Activated naive CD8-positive, alpha-beta T cell treated with anti-CD3 and anti-CD28 coated beads, Interleukin-2, amount 10 ng/mL, durations not matched to agents 7 days and 5 days (primary cell): ENCODE measurements at regions not wholly inside any gene's neighbourhood (a gene's known extent, or its start where the extent isn't known, plus 50 kb on each side); places are given as distances from the start of the nearest gene placed in this dataset.
"Not testable (repeated sequence)": the region's sequence is repeated elsewhere in the genome, so short reads cannot be mapped to it uniquely, and the experiment has no call there.

Experiments used
- ATAC-seq: fragments of 150-1000 bp; cut with Tn5 transposase; one replicate; pipeline ENCODE4 v1.10.0; 2021; ENCODE audit warnings: low read depth, moderate library complexity
- POLR2A ChIA-PET: fragments of 350-600 bp; sonication (Branson Sonifier 250); formaldehyde crosslinking; loops from one replicate; lab custom pipeline; 2021; ENCODE audit warnings: antibody characterized with exemption; lab: Charles Lee
- DNase-seq: peaks from one replicate; pipeline ENCODE4 v3.0.0; 2021
- H3K27ac Mint-ChIP-seq: one replicate; pipeline ENCODE4 v1.8.0; 2022; ENCODE audit warnings: mild to moderate bottlenecking, mixed read lengths
- H3K27me3 Mint-ChIP-seq: one replicate; pipeline ENCODE4 v1.8.0; 2022; ENCODE audit warnings: mild to moderate bottlenecking, moderate library complexity, mixed read lengths
- H3K36me3 Mint-ChIP-seq: one replicate; pipeline ENCODE4 v1.8.0; 2021; ENCODE audit warnings: mild to moderate bottlenecking, mixed read lengths
- H3K4me1 Mint-ChIP-seq: one replicate; pipeline ENCODE4 v1.8.0; 2021; ENCODE audit warnings: mixed read lengths
- H3K4me3 Mint-ChIP-seq: one replicate; pipeline ENCODE4 v1.8.0; 2022; ENCODE audit warnings: mild to moderate bottlenecking, moderate library complexity, mixed read lengths
- H3K9me3 Mint-ChIP-seq: one replicate; pipeline ENCODE4 v1.8.0; 2021; ENCODE audit warnings: mixed read lengths

DNA sequence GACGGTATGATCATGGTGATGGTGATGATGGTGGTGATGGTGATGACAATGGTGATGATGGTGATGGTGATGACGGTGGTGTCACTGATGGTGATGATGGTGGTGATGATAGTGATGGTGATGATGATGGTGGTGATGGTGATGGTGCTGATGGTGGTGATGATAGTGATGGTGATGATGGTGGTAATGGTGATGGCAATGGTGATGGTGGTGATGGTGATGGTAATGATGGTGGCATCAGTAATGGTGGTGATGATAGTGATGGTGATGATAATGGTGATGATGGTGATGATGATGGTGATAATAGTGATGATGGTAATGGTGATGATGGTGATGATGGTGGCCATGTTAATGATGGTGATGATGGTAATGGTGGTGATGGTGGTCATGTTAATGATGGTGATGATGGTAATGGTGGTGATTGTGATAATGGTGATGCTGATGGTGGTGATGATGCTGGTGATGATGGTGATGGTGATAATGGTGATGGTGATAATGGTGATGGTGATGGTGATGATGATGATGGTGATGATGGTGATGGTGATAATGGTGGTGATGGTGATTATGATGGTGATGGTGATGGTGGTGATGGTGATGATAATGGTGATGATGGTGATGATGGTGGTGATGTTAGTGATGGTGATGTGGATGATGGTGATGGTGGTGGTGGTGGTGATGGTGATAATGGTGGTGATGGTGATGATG lies 107.2 kb downstream of the C16orf95 start:
- DNase-seq (no peak), ATAC-seq (no peak)
- H3K36me3 Mint-ChIP-seq, result no peaks in the 10 kb centered on the region
- POLR2A ChIA-PET, result no interaction called here
- no peaks in the 10 kb centered on the region for H3K9me3 Mint-ChIP-seq
- no peak overlapping the region for H3K27ac Mint-ChIP-seq
- H3K27me3 Mint-ChIP-seq, result peaks cover 6% of the 10 kb centered on the region
- H3K4me3 Mint-ChIP-seq, result no peak overlapping the region
- H3K4me1 Mint-ChIP-seq, result no peaks in the 10 kb centered on the region

GRCh38 chr16:87210894-87211293 lies 106.3 kb downstream of the C16orf95 start:
- Mint-ChIP-seq H3K9me3 (no peaks in the 10 kb centered on the region), H3K27me3 (peaks cover 6% of the 10 kb centered on the region), H3K36me3 (no peaks in the 10 kb centered on the region), H3K4me1 (no peaks in the 10 kb centered on the region), H3K4me3 (no peak overlapping the region), H3K27ac (no peak overlapping the region)
- no peak for DNase-seq
- no peak for ATAC-seq
- POLR2A ChIA-PET, result no interaction called here

DNA sequence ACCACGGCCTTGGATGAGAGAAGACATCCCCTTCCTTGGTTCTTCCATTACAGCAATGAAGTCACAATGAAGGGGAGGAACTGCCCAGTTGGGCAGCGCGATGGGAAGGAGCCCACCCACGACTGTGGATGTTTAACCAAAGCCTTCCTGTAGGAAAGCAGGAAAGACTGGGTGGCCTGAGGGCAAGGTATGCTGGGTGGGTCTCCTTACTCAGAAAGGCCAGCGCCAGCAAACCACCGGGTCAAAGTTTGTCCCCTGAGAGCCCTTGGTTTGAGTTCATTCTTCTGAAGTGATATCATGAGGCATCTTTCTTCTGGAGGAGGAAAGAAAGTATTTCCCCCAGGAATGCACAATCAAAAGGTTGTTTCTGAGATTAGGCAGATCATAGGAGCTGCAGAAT lies 105.2 kb downstream of the C16orf95 start:
- Mint-ChIP-seq H3K4me3 (no peak overlapping the region), H3K27me3 (peaks cover 3% of the 10 kb centered on the region), H3K36me3 (no peaks in the 10 kb centered on the region), H3K27ac (no peak overlapping the region), H3K9me3 (no peaks in the 10 kb centered on the region), H3K4me1 (no peaks in the 10 kb centered on the region)
- DNase-seq, result no peak
- POLR2A ChIA-PET, result no interaction called here
- ATAC-seq, result no peak

GRCh38 chr16:87213536-87213935 lies 103.7 kb downstream of the C16orf95 start:
- H3K27ac Mint-ChIP-seq, result no peak overlapping the region
- no peaks in the 10 kb centered on the region for H3K9me3 Mint-ChIP-seq
- ATAC-seq (no peak), DNase-seq (no peak)
- peaks cover 2% of the 10 kb centered on the region for H3K27me3 Mint-ChIP-seq
- no peaks in the 10 kb centered on the region for H3K4me1 Mint-ChIP-seq
- no peak overlapping the region for H3K4me3 Mint-ChIP-seq
- POLR2A ChIA-PET, result no interaction called here
- H3K36me3 Mint-ChIP-seq, result no peaks in the 10 kb centered on the region

- H3K4me1 Mint-ChIP-seq, result no peaks in the 10 kb centered on the region
- POLR2A ChIA-PET, result no interaction called here
- no peak overlapping the region for H3K4me3 Mint-ChIP-seq
- peaks cover 2% of the 10 kb centered on the region for H3K9me3 Mint-ChIP-seq
- H3K36me3 Mint-ChIP-seq, result no peaks in the 10 kb centered on the region
- H3K27me3 Mint-ChIP-seq, result peaks cover 2% of the 10 kb centered on the region
- no peak overlapping the region for H3K27ac Mint-ChIP-seq
- no peak for DNase-seq
- no peak for ATAC-seq
These were observed 100.9 kb downstream of the C16orf95 start for GRCh38 chr16:87216148-87216840.

- Mint-ChIP-seq H3K36me3 (no peaks in the 10 kb centered on the region), H3K9me3 (peaks cover 2% of the 10 kb centered on the region), H3K4me1 (no peaks in the 10 kb centered on the region), H3K27ac (no peak overlapping the region), H3K4me3 (no peak overlapping the region), H3K27me3 (peaks cover 2% of the 10 kb centered on the region)
- no peak for DNase-seq
- no peak for ATAC-seq
- POLR2A ChIA-PET, result no interaction called here
These were observed 100.3 kb downstream of the C16orf95 start for GRCh38 chr16:87216841-87217275.

DNA sequence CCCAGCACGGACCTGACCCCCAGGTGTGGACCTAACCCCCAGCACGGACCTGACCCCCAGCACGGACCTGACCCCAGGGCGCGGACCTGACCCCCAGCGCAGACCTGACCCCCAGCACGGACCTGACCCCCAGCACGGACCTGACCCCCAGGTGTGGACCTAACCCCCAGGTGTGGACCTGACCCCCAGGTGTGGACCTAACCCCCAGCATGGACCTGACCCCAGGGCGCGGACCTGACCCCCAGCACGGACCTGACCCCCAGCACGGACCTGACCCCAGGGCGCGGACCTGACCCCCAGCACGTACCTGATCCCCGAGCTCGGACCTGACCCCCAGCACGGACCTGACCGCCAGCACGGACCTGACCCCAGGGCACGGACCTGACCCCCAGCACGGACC lies 99.4 kb downstream of the C16orf95 start:
- not testable (repeated sequence) for H3K4me1 Mint-ChIP-seq, ATAC-seq, H3K27me3 Mint-ChIP-seq, H3K27ac Mint-ChIP-seq, H3K4me3 Mint-ChIP-seq, H3K9me3 Mint-ChIP-seq, DNase-seq, H3K36me3 Mint-ChIP-seq
- POLR2A ChIA-PET, result interaction anchor here (0.7 kb wide), 1 partner anchor 42 kb away, joined by 3 read pairs; no protein-coding TSS in a partner anchor

GRCh38 chr16:87218281-87219055 lies 98.7 kb downstream of the C16orf95 start:
- ATAC-seq (no peak), DNase-seq (no peak)
- H3K4me3 Mint-ChIP-seq, result no peak overlapping the region
- H3K36me3 Mint-ChIP-seq, result no peaks in the 10 kb centered on the region
- peaks cover 2% of the 10 kb centered on the region for H3K27me3 Mint-ChIP-seq
- H3K9me3 Mint-ChIP-seq, result peaks cover 2% of the 10 kb centered on the region
- POLR2A ChIA-PET, result interaction anchor here (0.7 kb wide), 1 partner anchor 41 kb away, joined by 3 read pairs; no protein-coding TSS in a partner anchor
- H3K4me1 Mint-ChIP-seq, result no peaks in the 10 kb centered on the region
- H3K27ac Mint-ChIP-seq, result no peak overlapping the region

- Mint-ChIP-seq H3K27me3 (peaks cover under 1% of the 10 kb centered on the region), H3K4me3 (no peak overlapping the region), H3K36me3 (no peaks in the 10 kb centered on the region), H3K4me1 (no peaks in the 10 kb centered on the region), H3K9me3 (peaks cover 2% of the 10 kb centered on the region), H3K27ac (no peak overlapping the region)
- ATAC-seq (no peak), DNase-seq (no peak)
- POLR2A ChIA-PET, result no interaction called here
These were observed 97.8 kb downstream of the C16orf95 start for GRCh38 chr16:87219287-87219909.

DNA sequence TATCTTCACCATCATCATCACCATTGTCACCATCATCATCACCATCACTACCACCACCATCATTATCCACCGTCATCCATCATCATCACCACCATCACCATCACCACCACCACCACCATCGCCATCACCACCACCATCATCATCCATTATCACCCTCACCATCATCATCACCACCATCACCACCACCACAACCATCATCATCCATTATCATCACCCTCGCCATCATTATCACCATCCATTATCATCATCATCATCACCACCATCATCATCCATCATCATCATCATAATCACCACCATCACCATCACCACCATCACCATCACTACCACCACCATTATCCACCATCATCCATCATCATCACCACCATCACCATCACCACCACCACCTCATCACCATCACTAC lies 95.6 kb downstream of the C16orf95 start:
- no peak overlapping the region for H3K4me3 Mint-ChIP-seq
- no peak for DNase-seq

GRCh38 chr16:87222335-87222734 lies 94.9 kb downstream of the C16orf95 start:
- DNase-seq (no peak), ATAC-seq (no peak)
- no peaks in the 10 kb centered on the region for H3K36me3 Mint-ChIP-seq
- no peak overlapping the region for H3K27ac Mint-ChIP-seq
- peaks cover 2% of the 10 kb centered on the region for H3K9me3 Mint-ChIP-seq
- no peaks in the 10 kb centered on the region for H3K27me3 Mint-ChIP-seq
- no peak overlapping the region for H3K4me3 Mint-ChIP-seq
- no peaks in the 10 kb centered on the region for H3K4me1 Mint-ChIP-seq
- POLR2A ChIA-PET, result no interaction called here

More for the DNA sequence above, 95.6 kb downstream of the C16orf95 start:
- Mint-ChIP-seq H3K9me3 (peaks cover 2% of the 10 kb centered on the region), H3K4me1 (no peaks in the 10 kb centered on the region), H3K27ac (no peak overlapping the region), H3K36me3 (no peaks in the 10 kb centered on the region), H3K27me3 (no peaks in the 10 kb centered on the region)
- no peak for ATAC-seq
- POLR2A ChIA-PET, result no interaction called here

DNA sequence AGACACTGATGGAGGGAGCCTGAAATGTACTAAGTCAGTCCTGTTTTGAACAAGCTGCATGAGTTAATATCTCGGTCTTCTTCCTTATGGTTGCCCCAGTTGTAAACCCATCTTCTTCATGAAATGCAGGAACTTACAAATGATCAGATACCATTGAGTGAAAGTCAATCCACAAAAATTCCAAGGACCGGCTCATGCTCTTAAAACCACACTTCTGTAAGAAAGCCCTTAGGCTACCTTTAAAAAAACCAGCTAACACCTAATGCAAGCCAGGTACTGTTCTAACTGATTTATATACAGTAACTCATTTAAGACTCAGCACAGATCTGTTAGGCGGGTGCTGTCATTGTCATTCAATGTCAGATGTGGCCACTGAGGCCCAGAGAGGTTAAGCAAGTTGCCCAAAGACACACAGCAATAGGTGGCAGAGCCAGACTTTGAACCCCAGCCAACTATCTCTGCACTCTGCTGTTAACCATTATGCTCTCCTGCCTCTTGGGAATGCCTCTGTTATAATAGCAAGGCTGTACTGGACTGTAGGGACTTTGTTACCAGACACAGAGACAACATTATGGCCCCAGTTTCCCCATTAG lies 93.4 kb downstream of the C16orf95 start:
- no peaks in the 10 kb centered on the region for H3K4me1 Mint-ChIP-seq
- no peak overlapping the region for H3K27ac Mint-ChIP-seq
- ATAC-seq, result no peak
- no peaks in the 10 kb centered on the region for H3K27me3 Mint-ChIP-seq
- peaks cover 2% of the 10 kb centered on the region for H3K9me3 Mint-ChIP-seq
- H3K36me3 Mint-ChIP-seq, result no peaks in the 10 kb centered on the region
- H3K4me3 Mint-ChIP-seq, result no peak overlapping the region
- POLR2A ChIA-PET, result no interaction called here
- DNase-seq, result no peak

DNA sequence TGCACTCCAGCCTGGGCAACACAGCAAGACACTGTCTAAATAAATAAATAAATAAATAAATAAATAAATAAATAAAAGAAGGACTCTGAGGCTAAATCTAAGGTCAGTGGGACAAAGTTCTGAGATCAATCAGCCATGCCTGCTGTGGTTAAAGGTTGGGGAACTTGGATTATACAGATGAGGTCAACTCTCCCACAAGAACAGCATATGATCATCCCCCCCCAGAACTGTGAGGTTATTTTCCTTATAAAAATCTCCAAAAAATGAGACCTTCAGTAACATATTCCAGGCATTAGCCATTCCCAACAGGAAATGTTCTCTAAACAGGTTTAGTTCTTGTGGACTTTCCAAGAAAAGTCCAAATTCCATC lies 90.3 kb downstream of the C16orf95 start:
- Mint-ChIP-seq H3K4me3 (no peak overlapping the region), H3K9me3 (peaks cover 4% of the 10 kb centered on the region), H3K36me3 (no peaks in the 10 kb centered on the region), H3K27me3 (no peaks in the 10 kb centered on the region), H3K4me1 (no peaks in the 10 kb centered on the region), H3K27ac (no peak overlapping the region)
- POLR2A ChIA-PET, result no interaction called here
- DNase-seq (no peak), ATAC-seq (no peak)
